B cell (primary cell): ENCODE measurements at regions not wholly inside any gene's neighbourhood (a gene's known extent, or its start where the extent isn't known, plus 50 kb on each side); places are given as distances from the start of the nearest gene placed in this dataset.

ENCODE experiments used
- ATAC-seq: fragments of 200-7000 bp; cut with Tn5 transposase; one replicate; pipeline ENCODE4 v1.10.0; 2021; ENCODE audit warnings: low read depth, mild to moderate bottlenecking, moderate number of reproducible peaks, moderate library complexity
- CTCF ChIA-PET: fragments of 350-600 bp; sonication (Branson Sonifier 250); formaldehyde crosslinking; loops from one replicate; lab custom pipeline; 2021; ENCODE audit warnings: antibody characterized with exemption, inconsistent platforms; lab: Charles Lee
- POLR2A ChIA-PET: fragments of 350-600 bp; sonication (Branson Sonifier 250); formaldehyde crosslinking; loops from one replicate; lab custom pipeline; 2021; ENCODE audit warnings: antibody characterized with exemption; lab: Charles Lee
- DNase-seq: peaks from one replicate; pipeline ENCODE4 v3.0.0; 2013
- H2AFZ ChIP-seq: 2 replicates; pipeline ENCODE4 v1.6.1; 2012; ENCODE audit warnings: mild to moderate bottlenecking, low read depth, low read length; ENCODE audit not compliant: insufficient read depth, poor library complexity, severe bottlenecking
- H3K27ac ChIP-seq, 2 donors: 1 replicate in 1 of 2; 2 replicates in 1 of 2; pipeline ENCODE4 v1.5.1; 2012 to 2013; ENCODE audit warnings: low read length in 2 of 2, mild to moderate bottlenecking in 2 of 2, moderate library complexity in 1 of 2
- H3K27me3 ChIP-seq, 4 experiments: fragments of 200-600 bp in 1 of 4; sonication (generic) in 1 of 4; replicated peaks in 1 of 4; 1 replicate in 2 of 4; 2 replicates in 2 of 4; pipeline versions ENCODE4 v1.6.1 to v1.7.0; 2013 to 2016; ENCODE audit warnings: low read length in 3 of 4, mild to moderate bottlenecking in 2 of 4, mixed read lengths in 1 of 4, moderate library complexity in 1 of 4; ENCODE audit not compliant: insufficient read depth in 4 of 4, control insufficient read depth in 3 of 4; ENCODE audit errors: control extremely low read depth in 1 of 4
- H3K36me3 ChIP-seq, 2 experiments: replicated peaks in 1 of 2; 1 replicate in 1 of 2; 2 replicates in 1 of 2; pipeline versions ENCODE4 v1.6.1 to v1.7.1; 2013; ENCODE audit warnings: low read length in 1 of 2; ENCODE audit not compliant: insufficient read depth in 2 of 2, control insufficient read depth in 1 of 2; ENCODE audit errors: control extremely low read depth in 1 of 2, extremely low read depth in 1 of 2
- H3K4me1 ChIP-seq, 2 donors: fragments of 200-600 bp in 1 of 2; sonication (generic) in 1 of 2; 1 replicate in 1 of 2; 2 replicates in 1 of 2; pipeline versions ENCODE4 v1.5.1 to v1.6.1; 2013 to 2017; ENCODE audit warnings: low read length in 2 of 2; ENCODE audit not compliant: control insufficient read depth in 2 of 2, insufficient read depth in 2 of 2
- H3K4me2 ChIP-seq: replicated peaks from 2 replicates; pipeline ENCODE3; 2012; ENCODE audit warnings: mild to moderate bottlenecking, low read depth, low read length; ENCODE audit not compliant: poor library complexity, severe bottlenecking
- H3K4me3 ChIP-seq, 5 experiments: fragments of 200-600 bp in 1 of 5; sonication (generic) in 1 of 5; 1 replicate in 3 of 5; 2 replicates in 2 of 5; pipeline versions ENCODE4 v1.5.1 to v1.7.0; 2011 to 2016; ENCODE audit warnings: low read length in 4 of 5, mild to moderate bottlenecking in 4 of 5, low read depth in 2 of 5, control low read depth in 1 of 5, moderate library complexity in 1 of 5; ENCODE audit not compliant: insufficient read depth in 1 of 5; ENCODE audit errors: control extremely low read depth in 1 of 5, extremely low read depth in 1 of 5
- H3K79me2 ChIP-seq: fragments of 200-600 bp; sonication (generic); one replicate; pipeline ENCODE4 v1.6.0; 2016; ENCODE audit warnings: low read length; ENCODE audit not compliant: control insufficient read depth, insufficient read depth
- H3K9ac ChIP-seq: fragments of 200-600 bp; sonication (generic); 2 replicates; pipeline ENCODE4 v1.6.1; 2017; ENCODE audit warnings: mild to moderate bottlenecking, low read length, moderate library complexity
- H3K9me3 ChIP-seq, 3 donors: one replicate each; pipeline versions ENCODE4 v1.6.1 to v1.7.1; 2013; ENCODE audit warnings: low read length in 2 of 3; ENCODE audit not compliant: control insufficient read depth in 2 of 3, insufficient read depth in 1 of 3; ENCODE audit errors: control extremely low read depth in 1 of 3
- H4K20me1 ChIP-seq: 2 replicates; pipeline ENCODE4 v1.6.0; 2012; ENCODE audit warnings: mild to moderate bottlenecking, low read length; ENCODE audit not compliant: insufficient read depth, control insufficient read depth, poor library complexity, severe bottlenecking
- H3K27ac Mint-ChIP-seq: one replicate; pipeline ENCODE4 v1.8.0; 2021; ENCODE audit warnings: mixed read lengths
- H3K27me3 Mint-ChIP-seq: one replicate; pipeline ENCODE4 v1.8.0; 2021; ENCODE audit warnings: mixed read lengths
- H3K4me1 Mint-ChIP-seq: one replicate; pipeline ENCODE4 v1.8.0; 2021; ENCODE audit warnings: mixed read lengths
- H3K4me3 Mint-ChIP-seq: one replicate; pipeline ENCODE4 v1.8.0; 2021; ENCODE audit warnings: mixed read lengths
- H3K9me3 Mint-ChIP-seq: one replicate; pipeline ENCODE4 v1.8.0; 2022; ENCODE audit warnings: mixed read lengths; ENCODE audit not compliant: insufficient read depth
- EZH2 ChIP-seq: IDR thresholded peaks from 2 replicates; pipeline ENCODE4 v1.6.1; 2012; ENCODE audit warnings: borderline replicate concordance, low read depth, mild to moderate bottlenecking, moderate library complexity, low read length; ENCODE audit not compliant: insufficient read depth, poor library complexity, severe bottlenecking
- WGBS: methylation state at CpG from one replicate; pipeline ENCODE4 v1.1.5; 2013; ENCODE audit warnings: missing lambda C conversion rate; ENCODE audit not compliant: insufficient coverage; 5-methylcytosine and 5-hydroxymethylcytosine counted together
- intact Hi-C: fragments of 100-400 bp; cut with micrococcal nuclease; formaldehyde crosslinking; loops from one replicate; pipeline ENCODE4 v1.10.0; 2022
- TF ChIP-seq, protein P1 (sequence below): fragments of 200-600 bp; IDR thresholded peaks from one replicate; pipeline ENCODE4 v1.8.0; 2022; ENCODE audit warnings: antibody characterized with exemption, mild to moderate bottlenecking

DNA sequence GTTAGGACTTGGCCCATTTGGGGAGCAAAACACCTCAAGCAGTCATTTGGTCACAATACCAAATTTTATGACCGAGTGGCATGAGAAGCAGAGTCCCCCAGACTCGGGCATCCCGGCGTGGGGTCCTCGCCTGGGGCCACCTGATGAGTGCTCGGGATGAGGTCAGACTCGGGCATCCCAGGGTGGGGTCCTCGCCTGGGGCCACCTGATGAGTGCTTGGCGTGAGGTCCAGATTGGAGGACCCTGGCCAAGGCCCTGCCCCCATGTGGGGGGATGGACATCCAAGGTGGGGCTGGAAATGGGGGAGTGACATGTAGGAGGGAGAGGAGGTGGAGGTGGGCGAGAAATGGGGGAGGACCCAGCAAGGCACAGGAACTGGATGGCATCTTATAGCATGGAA is 56.1 kb upstream of the CST7 start:
- Histone ChIP-seq H3K79me2 (no peaks in the 10 kb centered on the region), H3K36me3 (no peaks in the 10 kb centered on the region), H3K27me3 (no peaks in the 10 kb centered on the region), H3K9me3 (peaks cover 0 to 7% (median 0%) of the 10 kb centered on the region in 3 donors), H4K20me1 (no peaks in the 10 kb centered on the region), H3K27ac (no peak overlapping the region), H3K4me3 (no peak overlapping the region), H3K9ac (no peak overlapping the region), H2AFZ (no peak overlapping the region), H3K4me2 (no peak overlapping the region), H3K4me1 (no peaks in the 10 kb centered on the region)
- ATAC-seq (no peak), DNase-seq (no peak)
- Mint-ChIP-seq H3K9me3 (peaks cover 2% of the 10 kb centered on the region), H3K27ac (no peak overlapping the region), H3K4me1 (no peaks in the 10 kb centered on the region), H3K27me3 (peaks cover 4% of the 10 kb centered on the region), H3K4me3 (no peak overlapping the region)
- ChIA-PET POLR2A (no interaction called here), CTCF (no interaction called here)
- intact Hi-C loops: no loop called here
- TF ChIP-seq, protein P1, sequence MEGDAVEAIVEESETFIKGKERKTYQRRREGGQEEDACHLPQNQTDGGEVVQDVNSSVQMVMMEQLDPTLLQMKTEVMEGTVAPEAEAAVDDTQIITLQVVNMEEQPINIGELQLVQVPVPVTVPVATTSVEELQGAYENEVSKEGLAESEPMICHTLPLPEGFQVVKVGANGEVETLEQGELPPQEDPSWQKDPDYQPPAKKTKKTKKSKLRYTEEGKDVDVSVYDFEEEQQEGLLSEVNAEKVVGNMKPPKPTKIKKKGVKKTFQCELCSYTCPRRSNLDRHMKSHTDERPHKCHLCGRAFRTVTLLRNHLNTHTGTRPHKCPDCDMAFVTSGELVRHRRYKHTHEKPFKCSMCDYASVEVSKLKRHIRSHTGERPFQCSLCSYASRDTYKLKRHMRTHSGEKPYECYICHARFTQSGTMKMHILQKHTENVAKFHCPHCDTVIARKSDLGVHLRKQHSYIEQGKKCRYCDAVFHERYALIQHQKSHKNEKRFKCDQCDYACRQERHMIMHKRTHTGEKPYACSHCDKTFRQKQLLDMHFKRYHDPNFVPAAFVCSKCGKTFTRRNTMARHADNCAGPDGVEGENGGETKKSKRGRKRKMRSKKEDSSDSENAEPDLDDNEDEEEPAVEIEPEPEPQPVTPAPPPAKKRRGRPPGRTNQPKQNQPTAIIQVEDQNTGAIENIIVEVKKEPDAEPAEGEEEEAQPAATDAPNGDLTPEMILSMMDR: no peak
- no peak for TF ChIP-seq EZH2
- 83% methylated on average over 8 of the region's 10 CpGs for WGBS

DNA sequence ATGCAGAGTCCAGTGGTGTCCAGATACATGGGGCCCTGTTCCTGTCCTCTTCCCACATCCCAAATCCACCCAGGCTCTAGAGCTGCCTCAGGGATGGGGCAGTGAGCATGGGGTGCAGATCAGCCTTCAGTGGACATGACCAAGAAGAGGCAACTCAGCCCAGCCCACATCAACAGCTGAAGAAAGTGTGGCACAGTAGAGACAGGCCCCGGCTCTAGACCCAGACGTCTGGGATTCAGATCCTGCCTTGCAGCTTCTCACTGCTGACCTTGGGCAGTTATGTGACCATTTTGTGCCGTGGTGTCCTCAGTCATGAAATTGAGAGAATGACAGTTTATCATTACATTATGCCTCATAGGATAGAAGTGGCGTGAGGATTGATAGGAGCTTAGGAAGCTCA is 54.6 kb upstream of the CST7 start:
- DNase-seq: no peak
- H3K9me3 Mint-ChIP-seq: peaks cover 8% of the 10 kb centered on the region
- Histone ChIP-seq H4K20me1 (no peaks in the 10 kb centered on the region), H3K79me2 (no peaks in the 10 kb centered on the region), H3K4me1 (no peaks in the 10 kb centered on the region), H3K27me3 (no peaks in the 10 kb centered on the region), H3K27ac (no peak overlapping the region), H3K9ac (no peak overlapping the region), H3K9me3 (peaks cover 0 to 22% (median 10%) of the 10 kb centered on the region in 3 donors), H3K4me3 (no peak overlapping the region), H3K4me2 (no peak overlapping the region), H2AFZ (no peak overlapping the region), H3K36me3 (no peaks in the 10 kb centered on the region)
- POLR2A ChIA-PET: no interaction called here
- CTCF ChIA-PET: no interaction called here
- WGBS: 100% methylated on average over 1 of the region's 4 CpGs
- H3K27ac Mint-ChIP-seq: no peak overlapping the region
- H3K4me1 Mint-ChIP-seq: no peaks in the 10 kb centered on the region
- no peaks in the 10 kb centered on the region for H3K27me3 Mint-ChIP-seq
- intact Hi-C loops: no loop called here
- no peak for ATAC-seq
- TF ChIP-seq, protein P1: no peak
- TF ChIP-seq EZH2: no peak
- H3K4me3 Mint-ChIP-seq: no peak overlapping the region
